Ishikawa (cell line): ENCODE measurements at regions not wholly inside any gene's neighbourhood (a gene's known extent, or its start where the extent isn't known, plus 50 kb on each side); places are given as distances from the start of the nearest gene placed in this dataset.

Source experiments
- CEBPB ChIP-seq: IDR thresholded peaks from 2 replicates; pipeline ENCODE4 v1.6.1; 2012
- CREB1 ChIP-seq: IDR thresholded peaks from 2 replicates; pipeline ENCODE4 v1.6.1; 2012; ENCODE audit warnings: low read depth
- EGR1 ChIP-seq: IDR thresholded peaks from 2 replicates; pipeline ENCODE4 v1.6.1; 2012
- EP300 ChIP-seq: IDR thresholded peaks from 2 replicates; pipeline ENCODE4 v1.6.1; 2012; ENCODE audit warnings: borderline replicate concordance
- FOXM1 ChIP-seq: IDR thresholded peaks from 2 replicates; pipeline ENCODE4 v1.6.1; 2012; ENCODE audit warnings: low read depth, borderline replicate concordance
- NFIC ChIP-seq: IDR thresholded peaks from 2 replicates; pipeline ENCODE4 v1.6.1; 2012
- RAD21 ChIP-seq: IDR thresholded peaks from 2 replicates; pipeline ENCODE4 v1.6.1; 2012; ENCODE audit warnings: low read depth
- REST ChIP-seq: IDR thresholded peaks from 2 replicates; pipeline ENCODE4 v1.6.1; 2012; ENCODE audit warnings: low read depth, mild to moderate bottlenecking
- TAF1 ChIP-seq: IDR thresholded peaks from 2 replicates; pipeline ENCODE4 v1.6.1; 2012; ENCODE audit warnings: low read depth, mild to moderate bottlenecking
- TCF12 ChIP-seq: IDR thresholded peaks from 2 replicates; pipeline ENCODE4 v1.6.1; 2012; ENCODE audit warnings: low read depth
- TEAD4 ChIP-seq: IDR thresholded peaks from 2 replicates; pipeline ENCODE4 v1.6.1; 2012
- USF1 ChIP-seq: IDR thresholded peaks from 2 replicates; pipeline ENCODE4 v1.6.1; 2012
- YY1 ChIP-seq: IDR thresholded peaks from 2 replicates; pipeline ENCODE4 v1.6.1; 2012; ENCODE audit warnings: low read depth
- ZBTB7A ChIP-seq: IDR thresholded peaks from 2 replicates; pipeline ENCODE4 v1.6.1; 2012; ENCODE audit warnings: low read depth
- TF ChIP-seq, protein P1 (sequence below): IDR thresholded peaks from 2 replicates; pipeline ENCODE4 v1.6.1; 2012

GRCh38 chr18:69257861-69258458, 142.7 kb upstream of the DOK6 start:
- TF ChIP-seq TAF1 = no peak
- TF ChIP-seq, protein P1, sequence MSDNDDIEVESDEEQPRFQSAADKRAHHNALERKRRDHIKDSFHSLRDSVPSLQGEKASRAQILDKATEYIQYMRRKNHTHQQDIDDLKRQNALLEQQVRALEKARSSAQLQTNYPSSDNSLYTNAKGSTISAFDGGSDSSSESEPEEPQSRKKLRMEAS = peak; percentile 77; the same call in 1 of the 2 replicates
- peak; percentile 65 for TF ChIP-seq TCF12
- peak; percentile 99 for TF ChIP-seq CEBPB
- peak; percentile 82 for TF ChIP-seq TEAD4
- no peak for TF ChIP-seq EGR1
- peak; percentile 64 for TF ChIP-seq EP300
- TF ChIP-seq REST = no peak
- peak; percentile 7; the same call in 1 of the 2 replicates for TF ChIP-seq USF1
- no peak; the same call in 1 of the 2 replicates for TF ChIP-seq FOXM1
- TF ChIP-seq NFIC = peak; percentile 80
- no peak for TF ChIP-seq CREB1

- TF ChIP-seq YY1 = no peak
- no peak for TF ChIP-seq TCF12
- TF ChIP-seq RAD21 = no peak
- no peak for TF ChIP-seq TAF1
- TF ChIP-seq EGR1 = no peak
- no peak for TF ChIP-seq EP300
- TF ChIP-seq FOXM1 = no peak
- no peak for TF ChIP-seq CREB1
- no peak for TF ChIP-seq USF1
- TF ChIP-seq ZBTB7A = no peak
- TF ChIP-seq, protein P1 = no peak
- no peak for TF ChIP-seq TEAD4
- TF ChIP-seq REST = no peak
- TF ChIP-seq NFIC = no peak
- no peak for TF ChIP-seq CEBPB
Observed at GRCh38 chr18:69259282-69259681, 141.4 kb upstream of the DOK6 start.

GRCh38 chr18:69261406-69261805, 139.3 kb upstream of the DOK6 start:
- TF ChIP-seq RAD21 (no peak), NFIC (no peak), REST (no peak), FOXM1 (no peak), CEBPB (no peak), TCF12 (no peak), USF1 (no peak), CREB1 (no peak), ZBTB7A (no peak), TAF1 (no peak), YY1 (no peak), TEAD4 (no peak), EP300 (no peak), EGR1 (no peak)
- TF ChIP-seq, protein P1 = no peak
